Activated naive CD4-positive, alpha-beta T cell treated with anti-CD3 and anti-CD28 coated beads, Interleukin-2, amount 50 U/mL, for 72 hours (primary cell): ENCODE measurements at regions not wholly inside any gene's neighbourhood (a gene's known extent, or its start where the extent isn't known, plus 50 kb on each side); places are given as distances from the start of the nearest gene placed in this dataset.

Experiments
- ATAC-seq, 2 donors: fragments of 150-1000 bp; cut with Tn5 transposase; 2 replicates each; pipeline ENCODE4 v1.10.0; 2021; ENCODE audit warnings: mild to moderate bottlenecking in 2 of 2, moderate library complexity in 2 of 2
- DNase-seq, 2 donors: peaks; one replicate each; pipeline ENCODE4 v3.0.0; 2021 to 2022; ENCODE audit warnings: low spot score in 2 of 2
- H3K27ac Mint-ChIP-seq, 2 donors: one replicate each; pipeline ENCODE4 v1.8.0; 2022; ENCODE audit warnings: mild to moderate bottlenecking in 2 of 2, mixed read lengths in 2 of 2
- H3K36me3 Mint-ChIP-seq, 2 donors: one replicate each; pipeline ENCODE4 v1.8.0; 2022; ENCODE audit warnings: mixed read lengths in 2 of 2
- H3K9me3 Mint-ChIP-seq, 2 donors: one replicate each; pipeline ENCODE4 v1.8.0; 2022; ENCODE audit warnings: mixed read lengths in 2 of 2

DNA sequence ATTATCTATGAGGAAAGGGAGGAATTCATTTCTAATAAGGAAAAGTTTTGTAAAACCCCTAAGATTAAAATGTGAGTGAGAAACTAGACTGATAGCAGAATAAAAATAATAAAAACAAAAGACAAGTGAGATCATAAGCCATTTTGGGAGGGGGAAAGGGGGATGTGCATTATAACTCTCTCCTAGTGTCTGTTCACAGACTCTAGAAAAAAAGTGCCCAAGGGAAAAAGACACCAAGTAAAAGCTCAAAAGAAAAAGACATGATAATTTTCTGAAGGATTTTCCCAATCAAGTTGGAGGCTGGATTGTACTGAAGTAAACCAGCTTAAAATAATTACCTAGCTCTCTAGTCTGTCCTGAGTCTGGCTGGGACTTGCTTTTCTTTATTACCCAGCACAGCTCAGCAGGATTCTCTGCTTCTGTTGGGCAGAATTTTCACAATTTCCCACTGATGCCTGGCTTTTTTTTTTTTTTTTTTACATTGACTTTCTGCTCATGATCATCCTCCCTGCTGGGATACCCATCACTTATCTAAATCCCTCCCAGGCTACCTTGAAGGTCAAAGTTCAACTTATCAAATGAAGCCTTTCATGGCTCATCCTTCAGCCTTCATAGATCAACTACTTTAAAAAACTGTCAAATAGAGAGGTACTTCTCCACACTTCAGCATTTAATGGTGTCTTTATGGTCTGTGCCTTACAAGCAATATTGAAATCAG lies 124.2 kb upstream of the KCNJ16 start:
- DNase-seq = no peak
- Mint-ChIP-seq H3K27ac (no peak overlapping the region), H3K9me3 (no peaks in the 10 kb centered on the region), H3K36me3 (no peaks in the 10 kb centered on the region)
- ATAC-seq = no peak

DNA sequence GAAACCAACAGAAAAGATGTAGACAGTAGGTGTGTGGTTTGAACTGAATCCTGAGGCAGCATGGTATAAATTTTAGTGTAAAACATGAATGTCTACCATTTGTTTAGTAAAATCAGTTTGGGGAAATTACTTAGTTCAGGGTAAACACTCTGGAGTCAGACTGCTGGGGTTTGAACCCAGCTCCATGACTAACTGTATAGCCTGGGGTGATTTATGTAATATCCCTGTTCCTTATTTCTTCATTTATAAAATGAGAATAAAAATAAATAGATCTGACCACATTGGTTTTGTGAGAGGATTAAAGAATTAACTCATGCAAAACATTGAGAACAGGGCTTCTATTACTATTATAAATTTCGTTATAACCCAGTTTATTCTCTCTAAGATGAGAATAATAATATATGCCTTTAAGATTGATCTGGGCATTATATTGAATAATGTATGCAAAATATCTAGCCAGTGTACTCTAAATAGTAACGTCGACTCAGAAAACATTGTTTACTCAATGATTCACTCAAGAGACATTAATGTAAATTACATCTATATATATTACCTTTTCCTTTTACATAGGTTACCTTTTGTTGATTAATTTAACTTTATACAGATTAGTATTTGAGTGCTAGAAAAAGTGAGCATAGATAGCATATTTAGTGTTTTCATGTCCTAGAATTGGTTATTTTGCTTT lies 120.6 kb upstream of the KCNJ16 start:
- ATAC-seq = no peak
- H3K9me3 Mint-ChIP-seq = peaks cover 0 to 6% of the 10 kb centered on the region in 2 donors
- DNase-seq = no peak
- no peaks in the 10 kb centered on the region for H3K36me3 Mint-ChIP-seq
- H3K27ac Mint-ChIP-seq = no peak overlapping the region

DNA sequence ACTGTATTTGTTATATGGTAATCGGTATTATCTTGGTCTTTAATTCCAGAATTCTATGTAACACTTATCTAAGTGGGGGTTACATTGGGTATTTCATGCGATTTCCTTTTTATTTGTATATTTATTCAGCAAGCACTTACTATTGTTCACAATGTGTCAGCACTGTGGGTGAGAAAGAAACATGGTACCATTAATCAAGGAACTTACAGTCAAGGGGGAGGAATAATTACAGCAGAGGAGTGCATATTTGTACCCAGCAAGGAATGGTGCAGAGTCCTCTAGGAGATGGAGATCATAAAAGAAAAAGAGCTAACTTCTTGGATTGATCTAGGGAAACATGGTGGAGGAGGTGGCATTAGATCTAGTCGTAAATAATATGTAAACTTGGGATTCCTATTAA lies 117.0 kb upstream of the KCNJ16 start:
- Mint-ChIP-seq H3K9me3 (peaks cover 0 to 6% of the 10 kb centered on the region in 2 donors), H3K27ac (no peak overlapping the region), H3K36me3 (no peaks in the 10 kb centered on the region)
- ATAC-seq (no peak), DNase-seq (no peak)

DNA sequence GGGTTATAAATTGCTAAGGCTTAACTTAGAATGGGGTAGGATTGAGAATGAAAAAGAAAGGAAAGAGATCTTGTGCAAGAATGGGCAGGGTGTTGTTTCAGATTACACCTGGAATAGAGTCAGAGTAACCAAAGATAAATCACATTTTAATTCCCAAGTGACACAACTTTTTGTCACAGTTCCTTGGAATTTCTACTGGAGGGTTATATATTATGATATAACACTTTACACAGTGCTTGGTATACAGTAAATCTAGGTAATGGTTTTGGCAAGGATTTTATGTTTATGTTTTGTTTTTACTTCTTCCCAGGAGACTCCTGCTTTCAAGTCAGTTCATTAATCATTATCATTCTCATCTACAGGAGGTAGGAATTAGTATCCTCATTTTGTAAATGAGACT lies 115.7 kb upstream of the KCNJ16 start:
- Mint-ChIP-seq H3K9me3 (peaks cover 0 to 6% of the 10 kb centered on the region in 2 donors), H3K27ac (no peak overlapping the region)
- no peak for ATAC-seq

DNA sequence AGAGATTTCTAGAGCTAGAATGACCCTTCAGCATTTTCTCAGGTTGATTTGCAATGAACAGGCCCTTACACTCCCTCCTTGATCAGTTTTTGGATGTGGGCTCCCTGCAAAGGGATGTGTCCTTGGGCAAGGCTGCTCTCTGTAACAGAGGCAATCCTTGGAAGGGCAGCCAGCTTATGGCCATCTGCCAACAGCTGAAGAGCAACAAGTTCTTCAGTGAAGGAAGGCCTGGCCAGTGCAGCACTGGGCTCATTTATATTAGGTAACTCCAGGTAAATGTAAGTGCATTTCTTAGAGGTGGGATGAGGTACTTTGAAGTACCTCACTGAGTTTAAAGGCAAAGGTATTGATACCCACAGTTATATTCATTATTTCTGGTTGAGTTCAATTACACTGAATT lies 114.3 kb upstream of the KCNJ16 start:
- no peaks in the 10 kb centered on the region for H3K36me3 Mint-ChIP-seq
- ATAC-seq (no peak), DNase-seq (no peak)
- no peak overlapping the region for H3K27ac Mint-ChIP-seq
- H3K9me3 Mint-ChIP-seq = peaks cover 3 to 6% of the 10 kb centered on the region in 2 donors

More for the DNA sequence above, 115.7 kb upstream of the KCNJ16 start:
- DNase-seq = no peak
- H3K36me3 Mint-ChIP-seq = no peaks in the 10 kb centered on the region

DNA sequence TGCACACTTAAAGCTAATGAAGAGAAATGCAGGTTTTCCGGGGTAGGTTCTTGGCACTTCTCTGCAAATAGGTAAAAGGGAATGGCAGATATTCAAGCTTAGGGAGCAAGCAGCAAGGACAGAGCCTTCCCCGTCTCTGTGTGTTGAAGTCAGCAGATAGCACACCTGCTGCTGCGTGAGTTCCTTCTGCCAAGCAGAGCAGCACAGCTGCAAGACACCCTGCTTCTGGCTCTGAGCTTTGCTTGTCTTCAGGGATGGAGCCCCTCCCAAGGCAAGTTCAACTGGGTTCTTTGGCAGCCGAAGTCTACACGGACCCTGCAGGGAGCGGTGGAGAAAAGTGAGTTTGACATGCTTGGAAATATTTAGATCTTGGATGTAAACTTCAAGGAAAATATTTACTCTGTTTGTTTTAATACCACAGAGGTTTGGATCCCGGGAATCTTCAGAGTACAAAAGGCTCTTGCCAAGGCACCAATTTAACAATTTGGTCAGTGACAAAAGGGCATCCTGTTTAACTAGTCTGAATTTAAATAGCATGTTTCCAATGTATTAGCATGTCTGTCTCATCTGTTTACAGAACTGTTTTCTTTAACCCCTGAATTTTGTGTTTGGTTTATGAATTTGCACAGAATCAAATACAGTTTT lies 113.4 kb upstream of the KCNJ16 start:
- no peak for ATAC-seq
- no peaks in the 10 kb centered on the region for H3K36me3 Mint-ChIP-seq

DNA sequence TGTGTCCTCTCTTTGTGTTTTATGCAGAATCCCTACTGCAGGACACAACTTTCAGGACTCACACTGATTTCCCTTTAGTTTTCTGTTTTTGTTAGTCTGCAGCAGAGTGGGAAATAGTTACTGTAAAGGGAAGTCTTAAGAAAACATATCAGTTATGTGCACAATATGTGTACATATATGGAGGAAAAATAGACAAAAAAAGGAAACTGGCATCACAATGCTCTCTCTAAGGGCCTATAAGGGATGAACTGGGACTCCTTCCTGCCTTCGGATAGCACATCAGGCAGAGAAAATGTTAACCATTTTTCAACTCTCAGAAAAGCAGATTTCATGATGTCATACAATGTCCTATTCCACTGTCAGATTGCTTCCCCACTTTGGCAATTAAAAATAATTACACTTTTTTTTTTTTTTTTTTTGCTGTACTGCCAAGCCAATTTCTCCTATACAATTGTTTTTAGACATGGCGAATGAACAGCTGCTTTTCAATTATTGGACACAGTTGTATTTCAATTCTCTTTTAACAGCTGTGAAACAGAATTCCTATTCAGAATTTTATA lies 112.5 kb upstream of the KCNJ16 start:
- ATAC-seq (no peak), DNase-seq (no peak)
- peaks cover 3 to 6% of the 10 kb centered on the region in 2 donors for H3K9me3 Mint-ChIP-seq
- no peaks in the 10 kb centered on the region for H3K36me3 Mint-ChIP-seq
- H3K27ac Mint-ChIP-seq = no peak overlapping the region

More for the DNA sequence above, 113.4 kb upstream of the KCNJ16 start:
- no peak for DNase-seq
- H3K9me3 Mint-ChIP-seq = peaks cover 3 to 6% of the 10 kb centered on the region in 2 donors
- no peak overlapping the region for H3K27ac Mint-ChIP-seq

DNA sequence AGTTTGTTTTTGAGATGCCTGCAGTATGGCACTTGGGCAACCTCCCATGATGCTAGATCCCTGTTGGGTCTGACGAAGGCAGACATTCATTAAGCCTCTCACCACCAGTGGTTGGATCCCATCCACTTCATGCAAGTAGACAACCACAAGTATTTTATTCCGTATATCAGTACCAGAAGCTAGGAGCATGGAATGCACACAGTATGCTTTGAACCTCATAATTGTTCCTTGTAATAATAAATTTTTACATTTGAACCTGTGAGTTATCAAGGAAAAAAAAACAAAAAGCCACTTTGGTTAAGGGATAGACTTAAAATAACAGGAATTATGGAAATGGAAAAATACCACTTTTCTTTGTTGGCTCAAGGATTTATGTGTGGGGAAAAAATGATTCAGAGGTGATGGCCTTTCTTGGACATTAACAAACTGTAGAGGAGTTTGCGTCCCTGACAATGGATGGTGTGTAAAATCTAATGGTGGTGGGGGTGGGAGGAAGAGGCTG lies 107.1 kb upstream of the KCNJ16 start:
- Mint-ChIP-seq H3K27ac (no peak overlapping the region), H3K36me3 (no peaks in the 10 kb centered on the region)
- ATAC-seq = no peak

DNA sequence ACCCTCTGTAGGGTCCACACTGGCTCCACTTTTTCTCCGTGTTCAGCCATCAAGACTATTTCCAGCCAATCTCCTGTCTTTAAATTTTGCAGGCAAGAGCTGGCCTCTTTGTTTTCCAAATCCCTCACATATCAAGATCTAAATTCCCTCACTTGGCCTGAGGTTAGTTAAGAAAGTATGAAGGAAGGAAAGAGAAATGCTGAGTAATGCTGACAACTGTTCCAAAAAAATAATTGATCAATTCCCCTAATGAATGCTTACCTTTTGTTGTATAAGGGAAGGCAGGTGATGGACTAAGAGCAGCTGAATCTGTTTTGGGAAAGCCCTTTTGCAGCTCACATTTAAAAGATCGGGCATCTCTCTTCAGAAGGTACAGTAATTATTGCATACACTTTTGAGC lies 105.1 kb upstream of the KCNJ16 start:
- ATAC-seq (no peak), DNase-seq (no peak)
- Mint-ChIP-seq H3K36me3 (no peaks in the 10 kb centered on the region), H3K27ac (no peak overlapping the region), H3K9me3 (peaks cover 5 to 18% of the 10 kb centered on the region in 2 donors)

More for the DNA sequence above, 107.1 kb upstream of the KCNJ16 start:
- H3K9me3 Mint-ChIP-seq = peaks cover 5 to 12% of the 10 kb centered on the region in 2 donors
- no peak for DNase-seq

DNA sequence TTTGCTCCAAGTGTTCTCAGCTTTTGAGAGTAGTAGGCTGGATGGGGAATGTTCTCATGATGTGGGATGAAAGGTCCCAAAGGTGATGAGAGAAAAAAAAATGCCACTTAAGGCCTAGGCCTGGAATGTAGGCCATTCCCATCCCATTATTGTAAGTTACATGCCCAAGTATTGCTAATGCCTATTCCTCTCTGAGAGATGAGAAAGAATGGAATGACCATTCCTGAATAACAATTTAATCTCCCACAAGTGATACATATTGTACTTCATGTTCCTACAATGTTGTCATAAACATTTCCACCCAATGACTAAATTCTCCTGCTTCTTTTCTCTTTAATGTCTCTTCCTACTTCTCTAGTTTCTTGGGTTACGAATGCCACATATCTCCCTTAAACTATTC lies 102.8 kb upstream of the KCNJ16 start:
- no peak for DNase-seq
- ATAC-seq = no peak
- Mint-ChIP-seq H3K9me3 (peaks cover 5 to 15% of the 10 kb centered on the region in 2 donors), H3K27ac (no peak overlapping the region), H3K36me3 (no peaks in the 10 kb centered on the region)

DNA sequence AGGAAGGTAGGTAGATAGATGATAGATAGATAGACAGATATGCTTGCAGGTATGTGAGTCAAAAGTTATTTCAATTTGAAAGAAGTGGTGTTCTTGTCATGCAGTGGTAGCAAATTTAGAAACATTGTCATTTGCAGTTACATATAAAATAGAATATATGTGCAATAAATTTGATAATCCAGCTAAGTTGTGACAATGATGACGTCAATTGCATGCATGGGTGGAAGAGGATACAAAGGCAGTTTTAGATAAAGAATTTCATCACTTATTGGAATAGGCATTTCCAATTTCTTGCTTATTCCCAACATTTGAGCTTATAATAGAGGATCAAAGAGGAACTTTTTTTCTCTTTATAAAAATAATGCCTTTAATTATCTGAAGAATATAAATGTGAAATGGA lies 99.2 kb upstream of the KCNJ16 start:
- ATAC-seq (no peak), DNase-seq (no peak)
- Mint-ChIP-seq H3K27ac (no peak overlapping the region), H3K36me3 (no peaks in the 10 kb centered on the region), H3K9me3 (peaks cover 5 to 15% of the 10 kb centered on the region in 2 donors)

DNA sequence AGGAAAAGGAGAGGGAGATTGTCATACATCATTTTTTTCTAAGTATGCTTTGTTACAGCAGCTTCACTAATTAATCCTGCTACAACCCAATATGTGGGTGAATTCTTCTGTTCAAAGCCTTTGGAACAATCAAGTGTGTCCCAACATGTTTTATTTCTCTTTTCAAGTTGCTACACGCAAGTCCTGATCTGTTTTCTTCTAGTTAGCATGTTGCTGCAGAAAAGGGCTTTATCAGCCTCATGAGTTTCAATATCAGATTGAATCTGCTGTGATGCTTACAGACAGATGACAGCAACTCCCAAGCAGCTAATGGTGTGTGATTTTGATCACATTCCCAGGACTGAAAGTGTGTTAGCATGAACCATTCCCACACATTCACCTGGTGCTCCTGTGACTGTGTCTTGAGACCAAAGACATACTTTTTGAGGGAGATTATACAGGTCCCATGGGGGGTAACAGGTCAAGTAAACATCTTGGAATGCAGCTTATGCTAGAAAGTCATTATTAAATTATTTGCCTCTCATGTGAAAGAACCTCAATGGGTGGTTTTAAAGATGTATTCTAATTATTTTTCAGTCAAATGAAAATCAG lies 96.9 kb upstream of the KCNJ16 start:
- ATAC-seq (no peak), DNase-seq (no peak)
- Mint-ChIP-seq H3K36me3 (no peaks in the 10 kb centered on the region), H3K27ac (no peak overlapping the region), H3K9me3 (peaks cover 0 to 7% of the 10 kb centered on the region in 2 donors)

DNA sequence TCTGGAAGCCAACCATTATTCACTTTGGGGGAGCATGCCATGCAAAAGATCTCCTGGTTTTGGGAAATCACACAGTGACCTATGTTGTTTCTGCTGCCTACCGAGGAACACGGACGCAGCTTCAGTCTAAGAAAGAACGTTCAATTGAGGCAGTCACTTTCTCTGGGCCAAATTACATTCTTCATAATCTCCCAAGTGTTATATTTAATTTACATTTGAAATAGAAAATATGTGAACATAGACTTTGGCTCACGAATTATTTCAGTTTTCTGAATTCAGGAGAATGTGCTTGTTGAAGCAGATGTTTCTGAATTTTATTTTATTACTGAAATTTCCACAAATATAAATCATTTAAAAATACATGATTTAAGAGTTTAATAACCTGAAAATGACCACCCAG lies 93.6 kb upstream of the KCNJ16 start:
- DNase-seq (no peak), ATAC-seq (no peak)
- Mint-ChIP-seq H3K9me3 (peaks cover 0 to under 1% of the 10 kb centered on the region in 2 donors), H3K36me3 (no peaks in the 10 kb centered on the region), H3K27ac (no peak overlapping the region)

DNA sequence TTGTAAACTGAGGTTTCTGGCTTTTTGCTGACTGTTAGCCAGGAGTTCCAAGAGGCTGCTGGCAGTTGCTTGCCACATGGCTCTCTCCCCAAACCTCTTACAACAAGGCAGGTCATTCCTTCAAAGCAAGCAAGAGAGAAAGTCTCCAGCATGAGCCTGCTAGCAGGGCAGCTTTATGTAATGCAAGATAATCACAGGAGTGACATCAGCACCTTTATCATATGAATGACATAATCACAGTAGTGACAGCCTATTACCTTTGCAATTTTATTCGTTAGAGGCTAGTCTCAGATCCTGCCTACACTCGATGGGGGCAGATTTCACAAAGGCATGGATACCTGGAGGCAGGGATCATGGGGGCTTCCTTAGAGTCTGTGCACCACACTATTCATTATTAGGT lies 79.5 kb upstream of the KCNJ16 start:
- no peak for DNase-seq
- H3K9me3 Mint-ChIP-seq = peaks cover 6 to 11% of the 10 kb centered on the region in 2 donors
- no peak for ATAC-seq
- no peaks in the 10 kb centered on the region for H3K36me3 Mint-ChIP-seq
- H3K27ac Mint-ChIP-seq = no peak overlapping the region

DNA sequence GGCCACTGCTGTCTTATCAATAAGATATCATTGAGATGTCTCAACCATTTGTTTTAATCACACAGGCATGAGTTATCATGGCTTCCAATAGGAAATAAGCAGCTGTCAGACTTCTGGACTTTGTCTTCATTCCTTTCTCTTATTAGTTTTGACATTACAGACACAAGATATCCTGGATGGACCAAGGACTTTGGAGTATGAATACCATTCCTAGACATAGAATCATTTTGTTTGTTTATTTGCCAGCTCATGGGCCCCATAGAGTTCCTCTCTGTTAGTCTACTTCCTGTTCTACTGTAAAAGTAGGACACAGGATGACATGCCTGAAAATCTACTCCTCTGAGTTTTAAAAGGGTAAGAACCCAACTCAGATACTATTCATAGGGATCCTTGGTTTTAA lies 77.7 kb upstream of the KCNJ16 start:
- H3K27ac Mint-ChIP-seq = no peak overlapping the region
- ATAC-seq (no peak), DNase-seq (no peak)
- no peaks in the 10 kb centered on the region for H3K36me3 Mint-ChIP-seq
- peaks cover 6 to 11% of the 10 kb centered on the region in 2 donors for H3K9me3 Mint-ChIP-seq

DNA sequence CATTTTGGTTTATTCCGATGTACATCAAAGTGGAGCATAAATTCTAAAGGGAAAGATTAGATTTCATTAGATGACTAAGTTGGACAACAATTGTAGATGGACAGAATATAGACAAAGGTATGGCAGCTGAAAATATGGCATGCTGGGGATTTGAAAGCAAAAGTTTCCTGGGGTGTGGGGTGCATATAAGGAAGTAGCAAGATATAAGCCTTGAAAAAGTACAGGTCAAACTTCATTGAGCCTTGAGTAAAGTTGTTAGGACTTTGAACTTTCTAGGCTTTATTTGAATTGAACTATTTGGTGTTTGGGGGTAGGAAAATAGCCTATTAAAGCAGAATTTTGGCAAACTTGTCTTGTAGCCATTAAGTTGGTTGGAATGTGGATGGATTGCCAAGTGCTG lies 75.8 kb upstream of the KCNJ16 start:
- H3K9me3 Mint-ChIP-seq = peaks cover 6 to 15% of the 10 kb centered on the region in 2 donors
- H3K27ac Mint-ChIP-seq = no peak overlapping the region
- DNase-seq (no peak), ATAC-seq (no peak)
- no peaks in the 10 kb centered on the region for H3K36me3 Mint-ChIP-seq

DNA sequence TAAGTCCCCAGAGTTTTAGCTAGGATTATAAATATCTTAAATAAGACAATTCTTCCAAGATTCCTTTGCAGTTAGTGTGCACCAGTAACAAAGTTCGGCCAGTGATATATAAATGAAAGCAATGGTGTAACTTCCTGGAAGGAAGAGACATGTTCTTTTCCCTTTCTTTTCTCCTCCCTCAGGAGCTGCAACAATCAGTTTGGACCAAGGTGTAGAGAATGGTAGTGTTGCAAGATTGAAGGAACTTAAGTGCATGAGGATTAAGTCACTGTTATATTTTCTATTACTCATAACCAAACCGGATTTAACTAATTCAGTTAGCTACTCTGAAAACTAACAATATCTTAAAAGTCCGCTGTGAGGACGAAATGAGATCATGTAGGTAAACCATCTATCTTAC lies 68.9 kb upstream of the KCNJ16 start:
- H3K27ac Mint-ChIP-seq = no peak overlapping the region

More for the DNA sequence above, 68.9 kb upstream of the KCNJ16 start:
- no peak for ATAC-seq
- DNase-seq = no peak
- Mint-ChIP-seq H3K9me3 (peaks cover 3 to 10% of the 10 kb centered on the region in 2 donors), H3K36me3 (no peaks in the 10 kb centered on the region)
